CD4-positive, alpha-beta T cell (primary cell): ENCODE measurements at regions not wholly inside any gene's neighbourhood (a gene's known extent, or its start where the extent isn't known, plus 50 kb on each side); places are given as distances from the start of the nearest gene placed in this dataset.

Experiments used
- ATAC-seq: fragments of 200-7000 bp; cut with Tn5 transposase; one replicate; pipeline ENCODE4 v1.10.0; 2022; ENCODE audit warnings: mild to moderate bottlenecking; ENCODE audit not compliant: poor library complexity
- CTCF ChIA-PET: fragments of 350-600 bp; sonication (Branson Sonifier 250); formaldehyde crosslinking; loops from one replicate; lab custom pipeline; 2021; ENCODE audit warnings: antibody characterized with exemption, inconsistent platforms; lab: Charles Lee
- POLR2A ChIA-PET: fragments of 350-600 bp; sonication (Branson Sonifier 250); formaldehyde crosslinking; loops from one replicate; lab custom pipeline; 2021; ENCODE audit warnings: antibody characterized with exemption, inconsistent platforms; lab: Charles Lee
- DNase-seq, 14 experiments: peaks; one replicate each; pipeline ENCODE4 v3.0.0-alpha.2; 2013 to 2020; ENCODE audit warnings: mixed read lengths in 2 of 14
- H3K27ac ChIP-seq, 2 donors: one replicate each; pipeline versions ENCODE4 v1.5.1 to v1.7.0; 2013; ENCODE audit warnings: low read length in 2 of 2, low read depth in 1 of 2, mild to moderate bottlenecking in 1 of 2
- H3K27me3 ChIP-seq, 2 experiments: 1 replicate in 1 of 2; 2 replicates in 1 of 2; pipeline versions ENCODE4 v1.6.1 to v1.7.0; 2013; ENCODE audit warnings: low read length in 2 of 2, control low read depth in 1 of 2, mild to moderate bottlenecking in 1 of 2, moderate library complexity in 1 of 2; ENCODE audit not compliant: insufficient read depth in 2 of 2, control insufficient read depth in 1 of 2
- H3K36me3 ChIP-seq: one replicate; pipeline ENCODE4 v1.6.1; 2013; ENCODE audit warnings: low read length, control low read depth; ENCODE audit not compliant: insufficient read depth
- H3K4me1 ChIP-seq: one replicate; pipeline ENCODE4 v1.6.1; 2013; ENCODE audit warnings: low read length, control low read depth; ENCODE audit not compliant: insufficient read depth
- H3K4me3 ChIP-seq: one replicate; pipeline ENCODE4 v1.5.1; 2013; ENCODE audit warnings: mild to moderate bottlenecking, low read length, moderate library complexity
- H3K9me3 ChIP-seq, 2 experiments: 1 replicate in 1 of 2; 2 replicates in 1 of 2; pipeline versions ENCODE4 v1.6.1 to v1.7.0; 2013; ENCODE audit warnings: low read length in 2 of 2, mild to moderate bottlenecking in 2 of 2, control low read depth in 1 of 2, moderate library complexity in 1 of 2; ENCODE audit not compliant: control insufficient read depth in 1 of 2, insufficient read depth in 1 of 2
- H3K27ac Mint-ChIP-seq: one replicate; pipeline ENCODE4 v1.8.0; 2020; ENCODE audit warnings: mixed read lengths
- H3K27me3 Mint-ChIP-seq: one replicate; pipeline ENCODE4 v1.8.0; 2021; ENCODE audit warnings: mixed read lengths
- H3K36me3 Mint-ChIP-seq: one replicate; pipeline ENCODE4 v1.8.0; 2021; ENCODE audit warnings: low read depth, mixed read lengths
- H3K4me1 Mint-ChIP-seq: one replicate; pipeline ENCODE4 v1.8.0; 2021; ENCODE audit warnings: low read depth, mixed read lengths
- H3K4me3 Mint-ChIP-seq: one replicate; pipeline ENCODE4 v1.8.0; 2020; ENCODE audit warnings: mild to moderate bottlenecking, mixed read lengths
- H3K9me3 Mint-ChIP-seq: one replicate; pipeline ENCODE4 v1.8.0; 2020; ENCODE audit warnings: mixed read lengths
- intact Hi-C, 2 experiments: fragments of 100-400 bp; cut with DNase I in 1 of 2; cut with micrococcal nuclease in 1 of 2; formaldehyde crosslinking; loops; one replicate each; pipeline versions ENCODE4 v1.15.1 to v1.9.0; 2023 to 2025; cut with DNase I, micrococcal nuclease
- TF ChIP-seq, protein P1 (sequence below): fragments of 200-600 bp; IDR thresholded peaks from one replicate; pipeline ENCODE4 v1.8.0; 2022; ENCODE audit warnings: antibody characterized with exemption, mild to moderate bottlenecking

DNA sequence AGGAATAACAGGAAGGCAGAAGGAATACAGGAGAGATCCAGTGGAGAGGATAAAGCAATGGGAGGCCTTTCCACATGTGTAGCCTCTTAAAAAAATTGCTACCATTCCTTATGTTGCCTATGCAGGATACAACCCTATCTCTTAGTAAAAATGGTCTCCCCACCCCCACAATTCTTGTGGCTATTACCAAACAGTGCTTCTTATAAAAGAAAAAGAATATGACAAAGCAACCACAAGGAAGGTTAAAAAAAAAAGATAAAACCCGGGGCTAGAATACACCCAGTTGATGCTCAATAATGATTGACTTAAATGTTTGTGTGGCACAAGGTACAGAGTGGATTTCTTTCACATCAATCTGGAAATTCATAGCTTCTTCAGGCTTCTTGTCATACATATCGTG is 250.9 kb downstream of the HIVEP2 start:
- no peaks in the 10 kb centered on the region for H3K9me3 ChIP-seq
- ChIA-PET CTCF (interaction anchor here (1.1 to 3.1 kb wide), 3 partner anchors 249 to 733 kb away, joined by 3 to 20 read pairs (median 3); no protein-coding TSS in a partner anchor), POLR2A (no interaction called here)
- DNase-seq (no peak), ATAC-seq (no peak)
- TF ChIP-seq, protein P1, sequence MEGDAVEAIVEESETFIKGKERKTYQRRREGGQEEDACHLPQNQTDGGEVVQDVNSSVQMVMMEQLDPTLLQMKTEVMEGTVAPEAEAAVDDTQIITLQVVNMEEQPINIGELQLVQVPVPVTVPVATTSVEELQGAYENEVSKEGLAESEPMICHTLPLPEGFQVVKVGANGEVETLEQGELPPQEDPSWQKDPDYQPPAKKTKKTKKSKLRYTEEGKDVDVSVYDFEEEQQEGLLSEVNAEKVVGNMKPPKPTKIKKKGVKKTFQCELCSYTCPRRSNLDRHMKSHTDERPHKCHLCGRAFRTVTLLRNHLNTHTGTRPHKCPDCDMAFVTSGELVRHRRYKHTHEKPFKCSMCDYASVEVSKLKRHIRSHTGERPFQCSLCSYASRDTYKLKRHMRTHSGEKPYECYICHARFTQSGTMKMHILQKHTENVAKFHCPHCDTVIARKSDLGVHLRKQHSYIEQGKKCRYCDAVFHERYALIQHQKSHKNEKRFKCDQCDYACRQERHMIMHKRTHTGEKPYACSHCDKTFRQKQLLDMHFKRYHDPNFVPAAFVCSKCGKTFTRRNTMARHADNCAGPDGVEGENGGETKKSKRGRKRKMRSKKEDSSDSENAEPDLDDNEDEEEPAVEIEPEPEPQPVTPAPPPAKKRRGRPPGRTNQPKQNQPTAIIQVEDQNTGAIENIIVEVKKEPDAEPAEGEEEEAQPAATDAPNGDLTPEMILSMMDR, result no peak
- no peak overlapping the region for H3K4me3 ChIP-seq
- H3K4me3 Mint-ChIP-seq, result no peak overlapping the region
- no peaks in the 10 kb centered on the region for H3K36me3 Mint-ChIP-seq
- H3K27ac ChIP-seq, result no peak overlapping the region
- H3K9me3 Mint-ChIP-seq, result no peaks in the 10 kb centered on the region
- peaks cover 22% of the 10 kb centered on the region for H3K4me1 Mint-ChIP-seq
- H3K27ac Mint-ChIP-seq, result no peak overlapping the region
- intact Hi-C loops, result loop anchor here (2.0 to 10.0 kb wide), 5 partner anchors 127 to 1321 kb away; no protein-coding TSS in a partner anchor
- H3K4me1 ChIP-seq, result peaks cover 8% of the 10 kb centered on the region
- no peaks in the 10 kb centered on the region for H3K27me3 Mint-ChIP-seq
- H3K36me3 ChIP-seq, result no peaks in the 10 kb centered on the region
- H3K27me3 ChIP-seq, result no peaks in the 10 kb centered on the region

DNA sequence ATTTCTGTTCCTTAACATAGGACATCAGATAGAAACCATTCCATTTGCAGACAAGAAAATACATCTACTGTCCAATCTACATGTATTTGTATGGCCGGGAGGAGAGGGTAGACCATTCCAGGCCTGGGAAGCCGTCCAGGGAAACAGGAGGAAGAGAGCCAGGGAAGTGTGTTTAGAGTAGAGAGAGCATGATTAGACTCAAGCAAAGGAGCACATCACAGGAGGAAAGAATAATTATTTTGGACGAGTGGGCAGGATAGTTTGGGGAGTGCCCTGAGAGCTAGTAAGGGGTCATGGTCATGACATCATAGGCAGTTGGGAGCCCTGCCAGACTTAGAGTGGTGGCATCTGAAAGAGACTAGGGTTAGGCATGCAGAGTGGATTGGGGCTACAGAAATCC is 250.0 kb downstream of the HIVEP2 start:
- H3K4me3 Mint-ChIP-seq, result no peak overlapping the region
- H3K27ac Mint-ChIP-seq, result no peak overlapping the region

DNA sequence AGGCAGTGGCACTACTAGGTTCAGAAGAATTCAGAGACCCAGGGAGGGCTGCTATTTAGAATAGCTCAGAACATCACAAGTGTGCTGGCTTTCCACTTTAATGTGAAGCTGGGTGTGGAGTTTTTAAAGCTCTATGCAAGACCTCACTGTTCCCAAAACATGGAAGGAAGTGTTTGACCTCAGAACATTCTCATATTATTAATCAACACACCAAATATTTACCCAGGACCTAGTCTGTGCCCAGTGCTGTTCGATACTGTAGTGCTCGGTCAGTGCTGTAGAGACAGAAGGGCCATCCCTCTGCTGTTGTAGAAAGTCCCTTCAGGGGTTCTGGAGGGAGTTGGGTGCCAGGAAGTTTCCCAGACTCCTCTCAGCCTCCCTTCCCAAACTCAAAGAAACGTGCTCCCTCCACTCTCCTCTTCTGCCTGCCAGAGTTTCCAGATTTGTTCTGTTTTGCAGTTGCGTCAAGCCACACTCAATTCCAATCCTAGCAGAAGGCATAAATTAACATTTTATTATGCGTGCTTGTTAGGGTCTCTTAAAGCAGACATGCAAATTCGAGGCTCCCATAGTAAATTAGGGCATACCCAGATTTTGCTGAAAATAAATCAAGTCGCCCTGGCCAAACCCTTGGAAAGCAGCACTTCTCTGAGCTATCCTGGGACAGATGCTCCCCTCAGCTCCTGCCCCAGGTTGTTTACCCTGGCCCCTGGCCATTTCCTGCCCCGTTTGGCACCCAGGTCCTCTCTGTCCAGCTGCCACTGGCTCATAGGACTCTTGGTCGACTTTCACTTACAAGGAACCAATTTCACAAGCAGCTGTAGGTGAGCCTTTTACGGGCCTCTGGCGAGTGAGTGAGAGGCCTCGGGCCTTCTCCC is 248.6 kb downstream of the HIVEP2 start:
- POLR2A ChIA-PET, result no interaction called here
- DNase-seq, result no peak

More for the DNA sequence above, 250.0 kb downstream of the HIVEP2 start:
- ATAC-seq, result no peak
- POLR2A ChIA-PET, result no interaction called here
- Histone ChIP-seq H3K36me3 (no peaks in the 10 kb centered on the region), H3K27ac (no peak overlapping the region), H3K4me3 (no peak overlapping the region), H3K9me3 (no peaks in the 10 kb centered on the region), H3K27me3 (no peaks in the 10 kb centered on the region), H3K4me1 (peaks cover 8% of the 10 kb centered on the region)
- Mint-ChIP-seq H3K36me3 (no peaks in the 10 kb centered on the region), H3K27me3 (no peaks in the 10 kb centered on the region), H3K9me3 (no peaks in the 10 kb centered on the region), H3K4me1 (peaks cover 22% of the 10 kb centered on the region)
- DNase-seq, result no peak
- intact Hi-C loops, result loop anchor here (2.0 to 10.0 kb wide), 4 partner anchors 47 to 1320 kb away; no protein-coding TSS in a partner anchor
- CTCF ChIA-PET, result no interaction called here
- TF ChIP-seq, protein P1, result no peak

More for the DNA sequence above, 248.6 kb downstream of the HIVEP2 start:
- no peaks in the 10 kb centered on the region for H3K9me3 ChIP-seq
- H3K27ac ChIP-seq, result no peak overlapping the region
- H3K27me3 Mint-ChIP-seq, result no peaks in the 10 kb centered on the region
- TF ChIP-seq, protein P1, result no peak
- CTCF ChIA-PET, result interaction anchor here (0.9 to 1.2 kb wide), 2 partner anchors 330 to 731 kb away, joined by 4 to 5 read pairs; no protein-coding TSS in a partner anchor
- H3K36me3 Mint-ChIP-seq, result no peaks in the 10 kb centered on the region
- no peak overlapping the region for H3K27ac Mint-ChIP-seq
- intact Hi-C loops, result loop anchor here (5.0 to 10.0 kb wide), 3 partner anchors 46 to 1318 kb away; no protein-coding TSS in a partner anchor
- no peak overlapping the region for H3K4me3 Mint-ChIP-seq
- peaks cover 22% of the 10 kb centered on the region for H3K4me1 Mint-ChIP-seq
- H3K36me3 ChIP-seq, result no peaks in the 10 kb centered on the region
- H3K4me3 ChIP-seq, result no peak overlapping the region
- ATAC-seq, result no peak
- H3K4me1 ChIP-seq, result peaks cover 8% of the 10 kb centered on the region
- H3K27me3 ChIP-seq, result no peaks in the 10 kb centered on the region
- H3K9me3 Mint-ChIP-seq, result no peaks in the 10 kb centered on the region
